GM19025 (cell line): ENCODE measurements at regions not wholly inside any gene's neighbourhood (a gene's known extent, or its start where the extent isn't known, plus 50 kb on each side); places are given as distances from the start of the nearest gene placed in this dataset.

Experiments
- ATAC-seq: cut with Tn5 transposase; IDR thresholded peaks from one replicate; pipeline ENCODE4 v1.9.1; 2021; ENCODE audit warnings: mild to moderate bottlenecking, low read depth, moderate library complexity; ENCODE audit not compliant: unreplicated experiment

DNA sequence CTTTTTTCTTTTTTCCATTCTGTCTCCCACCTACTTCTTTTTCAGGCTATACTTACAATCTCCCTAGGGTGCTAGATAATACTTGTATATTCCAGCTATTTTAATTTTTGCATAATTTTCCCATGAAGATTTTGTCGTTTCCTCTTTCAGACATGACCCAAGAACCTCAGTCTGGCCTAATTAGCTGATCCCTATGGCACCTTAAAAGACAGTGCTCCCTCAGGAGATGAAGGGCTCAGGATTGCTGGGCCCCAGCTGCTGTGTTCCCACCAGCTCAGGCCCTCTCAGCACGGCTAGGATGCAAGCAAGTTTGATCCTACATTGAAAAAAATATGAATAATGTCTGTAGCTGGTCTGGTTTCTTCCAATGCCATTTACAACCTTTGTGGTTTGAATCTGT, 55.0 kb upstream of the RGS5 start:
- ATAC-seq = no peak

DNA sequence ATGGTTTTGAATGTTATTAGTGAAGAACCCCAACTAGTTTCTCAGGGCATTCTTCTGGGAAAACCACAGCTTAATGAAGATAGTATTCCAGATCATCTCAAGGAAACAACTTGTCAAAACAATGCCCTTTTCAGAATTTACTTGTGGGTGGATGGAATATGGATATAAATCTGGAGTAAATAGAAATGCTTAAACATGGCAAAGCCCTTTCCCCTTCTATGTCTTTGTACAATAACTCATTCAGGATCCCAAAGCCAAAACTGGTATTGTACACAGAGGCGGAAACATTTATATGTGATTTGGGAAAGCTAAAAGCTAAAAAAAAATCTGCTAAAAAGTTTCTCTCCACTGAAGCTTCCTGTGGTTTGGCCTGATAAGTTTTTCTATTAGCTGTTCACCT, 55.5 kb upstream of the RGS5 start:
- ATAC-seq = no peak

- ATAC-seq = peak; percentile 71
These were observed 57.7 kb upstream of the NUF2 start for GRCh38 chr1:163263818-163264655.

GRCh38 chr1:163265547-163265946, 56.2 kb upstream of the NUF2 start:
- no peak for ATAC-seq

GRCh38 chr1:163267962-163268361, 53.8 kb upstream of the NUF2 start:
- ATAC-seq = no peak

DNA sequence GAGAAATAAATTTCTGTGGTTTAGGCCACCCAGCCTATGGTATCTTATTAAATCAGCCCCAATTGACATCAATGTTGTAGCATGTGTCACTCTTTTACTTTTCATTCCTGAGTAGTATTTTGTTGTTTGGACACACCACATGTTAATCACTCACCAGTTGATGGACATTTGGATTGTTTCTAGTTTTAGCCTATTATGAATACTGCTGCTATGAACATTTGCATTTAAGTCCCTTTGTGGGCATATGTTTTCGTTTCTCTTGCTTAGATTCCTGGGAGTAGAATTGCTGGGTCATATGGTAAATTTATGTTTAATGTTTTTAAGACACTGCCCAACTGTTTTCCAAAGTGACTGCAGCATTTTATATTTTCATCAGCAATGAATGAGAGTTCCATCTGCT, 50.2 kb upstream of the NUF2 start:
- ATAC-seq = no peak
